Upper lobe of left lung (tissue), 6 donors: ENCODE measurements at regions not wholly inside any gene's neighbourhood (a gene's known extent, or its start where the extent isn't known, plus 50 kb on each side); places are given as distances from the start of the nearest gene placed in this dataset.

Experiments used
- ATAC-seq, 2 donors: fragments of 200-7000 bp; cut with Tn5 transposase; one replicate each; pipeline ENCODE4 v1.9.1; 2022; ENCODE audit warnings: mild to moderate bottlenecking in 2 of 2, moderate library complexity in 2 of 2; ENCODE audit not compliant: low FRiP score in 2 of 2
- DNase-seq, 2 donors: peaks; one replicate each; pipeline ENCODE4 v3.0.0-alpha.2; 2019 to 2020
- H3K27ac ChIP-seq, 4 donors: fragments of 200-600 bp; sonication (generic); one replicate each; pipeline ENCODE4 v1.5.1; 2016 to 2019
- H3K27me3 ChIP-seq, 4 donors: fragments of 200-600 bp; sonication (generic); one replicate each; pipeline ENCODE4 v1.5.1; 2017 to 2019
- H3K36me3 ChIP-seq, 4 donors: fragments of 200-600 bp; sonication (generic); one replicate each; pipeline ENCODE4 v1.5.1; 2016 to 2019
- H3K4me1 ChIP-seq, 4 donors: fragments of 200-600 bp; sonication (generic); one replicate each; pipeline ENCODE4 v1.5.1; 2018 to 2019
- H3K4me3 ChIP-seq, 4 donors: fragments of 200-600 bp; sonication (generic); one replicate each; pipeline ENCODE4 v1.5.1; 2017 to 2019; ENCODE audit warnings: mild to moderate bottlenecking in 2 of 4, moderate library complexity in 1 of 4
- H3K9me3 ChIP-seq, 4 donors: fragments of 200-600 bp; sonication (generic); one replicate each; pipeline ENCODE4 v1.5.1; 2018 to 2019
- EP300 ChIP-seq, 4 donors: sonication (generic); formaldehyde crosslinking; IDR thresholded peaks; one replicate each; pipeline ENCODE4 v1.5.1; 2017; ENCODE audit warnings: antibody characterized with exemption in 4 of 4, control low read depth in 2 of 4
- POLR2A ChIP-seq, 4 donors: fragments of 450-650 bp; IDR thresholded peaks; one replicate each; pipeline ENCODE4 v1.5.1; 2016 to 2017; ENCODE audit warnings: antibody characterized with exemption in 4 of 4, mild to moderate bottlenecking in 2 of 4
- POLR2AphosphoS5 ChIP-seq, 2 donors: sonication (generic); formaldehyde crosslinking; IDR thresholded peaks; one replicate each; pipeline ENCODE4 v1.5.1; 2017; ENCODE audit warnings: antibody characterized with exemption in 2 of 2
- WGBS, 2 donors: methylation state at CpG; one replicate each; pipeline ENCODE4 v1.1.5; 2017 to 2018; 5-methylcytosine and 5-hydroxymethylcytosine counted together
- TF ChIP-seq, protein P1 (sequence below), 6 experiments: fragments of 450-650 bp in 4 of 6; fragments of 200-600 bp in 2 of 6; sonication (generic) in 2 of 6; IDR thresholded peaks; one replicate each; pipeline ENCODE4 v1.5.1; 2016 to 2019; ENCODE audit warnings: antibody characterized with exemption in 6 of 6
- donor health status: DM: no; HTN: no; CAD: no; lungs with moderate emphysema.
- donor health status: DM: no; HTN: yes; CAD: no; lungs with severe emphysema.

GRCh38 chr21:41680444-41681347 lies 86.2 kb downstream of the RIPK4 start:
- TF ChIP-seq POLR2AphosphoS5 (IDR thresholded peaks at IDR 0.05) (no peak), POLR2A (IDR thresholded peaks at IDR 0.05) (no peak), EP300 (IDR thresholded peaks at IDR 0.05) (no peak)
- TF ChIP-seq, protein P1, sequence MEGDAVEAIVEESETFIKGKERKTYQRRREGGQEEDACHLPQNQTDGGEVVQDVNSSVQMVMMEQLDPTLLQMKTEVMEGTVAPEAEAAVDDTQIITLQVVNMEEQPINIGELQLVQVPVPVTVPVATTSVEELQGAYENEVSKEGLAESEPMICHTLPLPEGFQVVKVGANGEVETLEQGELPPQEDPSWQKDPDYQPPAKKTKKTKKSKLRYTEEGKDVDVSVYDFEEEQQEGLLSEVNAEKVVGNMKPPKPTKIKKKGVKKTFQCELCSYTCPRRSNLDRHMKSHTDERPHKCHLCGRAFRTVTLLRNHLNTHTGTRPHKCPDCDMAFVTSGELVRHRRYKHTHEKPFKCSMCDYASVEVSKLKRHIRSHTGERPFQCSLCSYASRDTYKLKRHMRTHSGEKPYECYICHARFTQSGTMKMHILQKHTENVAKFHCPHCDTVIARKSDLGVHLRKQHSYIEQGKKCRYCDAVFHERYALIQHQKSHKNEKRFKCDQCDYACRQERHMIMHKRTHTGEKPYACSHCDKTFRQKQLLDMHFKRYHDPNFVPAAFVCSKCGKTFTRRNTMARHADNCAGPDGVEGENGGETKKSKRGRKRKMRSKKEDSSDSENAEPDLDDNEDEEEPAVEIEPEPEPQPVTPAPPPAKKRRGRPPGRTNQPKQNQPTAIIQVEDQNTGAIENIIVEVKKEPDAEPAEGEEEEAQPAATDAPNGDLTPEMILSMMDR (IDR thresholded peaks at IDR 0.05), result no peak
- no peak for DNase-seq
- Histone ChIP-seq H3K4me3 (no peak overlapping the region), H3K27me3 (no peaks in the 10 kb centered on the region), H3K36me3 (no peaks in the 10 kb centered on the region), H3K27ac (peak overlapping the region; percentile 33 to 96 (median 55)), H3K4me1 (peaks cover 4 to 30% (median 11%) of the 10 kb centered on the region in 4 donors), H3K9me3 (no peaks in the 10 kb centered on the region)
- WGBS, 2 donors, result 71 to 74% methylated on average over 19 to 23 of the region's 23 CpGs
- no peak for ATAC-seq

DNA sequence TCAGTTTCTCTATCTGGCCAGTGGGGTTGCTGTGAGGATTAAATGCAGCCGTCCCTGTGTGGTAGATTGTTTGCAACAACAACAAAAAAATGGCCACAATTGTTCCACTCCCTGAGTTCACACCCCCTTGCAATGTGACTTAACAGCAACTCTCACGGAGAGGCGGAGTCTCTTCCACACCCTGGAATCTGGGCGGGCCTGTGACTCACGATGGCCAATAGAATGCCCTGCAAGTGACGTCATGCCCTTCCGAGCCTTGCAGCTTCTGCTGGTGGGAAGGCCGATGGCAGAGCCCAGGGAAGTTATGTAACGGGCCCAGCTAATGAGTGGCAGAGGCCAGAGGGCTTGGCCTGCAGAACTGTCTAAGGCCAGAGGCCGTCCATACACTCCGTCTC lies 87.9 kb downstream of the RIPK4 start:
- no peaks in the 10 kb centered on the region for H3K9me3 ChIP-seq
- 11 to 50% methylated on average over 4 to 11 of the region's 11 CpGs for WGBS, 2 donors
- peak in 1 of 2 donors; percentile 98 for DNase-seq
- ATAC-seq, result peak; percentile 96 to 98
- H3K27ac ChIP-seq, result peak overlapping the region; percentile 83 to 96 (median 88)
- H3K4me3 ChIP-seq, result peak overlapping the region in 3 of 4 donors; percentile 5 to 25 (median 9)
- no peaks in the 10 kb centered on the region for H3K27me3 ChIP-seq
- TF ChIP-seq, protein P1 (IDR thresholded peaks at IDR 0.05), result peak in 1 of 6 experiments; percentile 4
- TF ChIP-seq POLR2AphosphoS5 (IDR thresholded peaks at IDR 0.05), result peak; percentile 31 to 68
- peak in 2 of 4 donors; percentile 19 to 41 for TF ChIP-seq POLR2A (IDR thresholded peaks at IDR 0.05)
- TF ChIP-seq EP300 (IDR thresholded peaks at IDR 0.05), result peak in 1 of 4 donors; percentile 5
- peaks cover 4 to 24% (median 11%) of the 10 kb centered on the region in 4 donors for H3K4me1 ChIP-seq
- no peaks in the 10 kb centered on the region for H3K36me3 ChIP-seq

DNA sequence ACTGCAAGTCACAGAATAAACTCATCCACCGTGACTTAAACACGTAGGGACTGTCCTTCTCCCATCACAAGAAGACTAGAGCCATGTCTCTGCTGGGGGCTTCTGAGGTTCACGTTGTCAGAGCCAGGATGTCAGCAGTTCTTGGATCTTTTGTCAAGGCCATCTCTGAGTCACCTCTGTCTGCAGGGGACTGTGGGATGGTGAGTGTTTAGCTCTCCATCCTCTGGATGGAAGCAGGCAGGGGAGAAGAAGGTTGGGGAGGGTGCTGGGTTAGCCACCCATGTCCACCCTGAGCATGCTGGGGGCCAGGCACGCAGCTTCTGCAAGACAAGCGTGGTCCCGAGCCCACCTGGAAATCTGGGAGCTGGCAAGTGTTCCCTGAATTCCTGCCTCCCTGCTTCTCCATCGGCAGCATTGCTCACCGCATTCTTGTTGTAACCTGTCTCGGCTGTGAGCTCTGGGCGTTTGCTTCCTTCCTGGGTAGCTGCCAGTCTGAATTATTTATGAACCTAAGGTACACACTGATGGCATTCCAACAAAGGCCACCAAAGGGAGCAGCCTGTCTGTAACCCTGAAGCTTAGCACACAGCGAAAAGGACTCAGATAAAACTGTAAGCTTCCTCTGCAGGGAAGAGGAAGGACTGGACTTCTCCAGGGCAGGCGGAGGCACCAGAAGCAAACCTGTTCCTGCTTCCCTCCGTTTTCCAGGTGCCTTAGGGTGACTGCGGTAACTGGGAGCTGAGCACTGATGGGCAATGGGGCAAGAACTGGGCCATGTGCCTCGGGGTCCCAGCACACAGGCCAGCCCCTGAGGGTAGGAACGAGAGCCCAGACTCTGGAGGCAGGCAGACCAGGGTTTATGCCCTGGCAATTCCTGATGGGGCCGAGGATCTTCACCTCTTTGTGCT lies 88.6 kb downstream of the RIPK4 start:
- ATAC-seq, result peak; percentile 59 to 83
- TF ChIP-seq, protein P1 (IDR thresholded peaks at IDR 0.05), result peak in 3 of 6 experiments; percentile 10 to 31 (median 11)
- no peak for TF ChIP-seq POLR2AphosphoS5 (IDR thresholded peaks at IDR 0.05)
- H3K27ac ChIP-seq, result peak overlapping the region; percentile 83 to 96 (median 88)

GRCh38 chr21:41677671-41678015 lies 89.2 kb downstream of the RIPK4 start:
- Histone ChIP-seq H3K36me3 (no peaks in the 10 kb centered on the region), H3K4me1 (peaks cover 4 to 24% (median 11%) of the 10 kb centered on the region in 4 donors), H3K27me3 (no peaks in the 10 kb centered on the region), H3K9me3 (no peaks in the 10 kb centered on the region), H3K27ac (peak overlapping the region; percentile 83 to 96 (median 88)), H3K4me3 (no peak overlapping the region)
- TF ChIP-seq POLR2AphosphoS5 (IDR thresholded peaks at IDR 0.05), result no peak
- no peak for TF ChIP-seq POLR2A (IDR thresholded peaks at IDR 0.05)
- TF ChIP-seq EP300 (IDR thresholded peaks at IDR 0.05), result no peak
- TF ChIP-seq, protein P1 (IDR thresholded peaks at IDR 0.05), result no peak
- DNase-seq (peak in 1 of 2 donors; percentile 53), ATAC-seq (no peak)
- 51 to 56% methylated on average over 8 of the region's 8 CpGs for WGBS, 2 donors

More for the DNA sequence above, 88.6 kb downstream of the RIPK4 start:
- Histone ChIP-seq H3K9me3 (no peaks in the 10 kb centered on the region), H3K4me1 (peaks cover 4 to 24% (median 11%) of the 10 kb centered on the region in 4 donors), H3K27me3 (no peaks in the 10 kb centered on the region), H3K36me3 (no peaks in the 10 kb centered on the region), H3K4me3 (peak overlapping the region in 3 of 4 donors; percentile 5 to 25 (median 9))
- peak; percentile 40 to 80 for DNase-seq
- WGBS, 2 donors, result 35 to 55% methylated on average over 14 to 17 of the region's 17 CpGs
